GM12878 (cell line): ENCODE measurements at regions not wholly inside any gene's neighbourhood (a gene's known extent, or its start where the extent isn't known, plus 50 kb on each side); places are given as distances from the start of the nearest gene placed in this dataset.

Experiments used
- ATAC-seq: fragments of 200-7000 bp; cut with Tn5 transposase; 3 replicates; pipeline ENCODE4 v1.9.1; 2020; ENCODE audit warnings: mild to moderate bottlenecking, moderate library complexity
- BruUV-seq: library from RNA; stranded (reverse); fragments of 400-500 nt; replicated peaks from 2 replicates; lab custom pipeline; 2021; lab: Mats Ljungman, UMichigan
- CTCF ChIA-PET: fragments of 300-600 bp; sonication (Branson Sonifier 250); formaldehyde crosslinking; extraction: SDS; loops from one replicate; lab custom pipeline; 2021; ENCODE audit warnings: inconsistent platforms; lab: Yijun Ruan, JAX
- POLR2A ChIA-PET: fragments of 350-600 bp; formaldehyde crosslinking; extraction: SDS; loops from one replicate; lab custom pipeline; 2021; ENCODE audit warnings: inconsistent platforms; lab: Charles Lee
- RAD21 ChIA-PET: fragments of 300-600 bp; sonication (Branson Sonifier 250); formaldehyde crosslinking; loops from one replicate; lab custom pipeline; 2023; ENCODE audit warnings: antibody characterized with exemption; ENCODE audit not compliant: unreplicated experiment; lab: Charles Lee
- SMC1A ChIA-PET: fragments of 300-600 bp; sonication (Branson Sonifier 250); formaldehyde crosslinking; loops from one replicate; lab custom pipeline; 2023; ENCODE audit not compliant: unreplicated experiment, uncharacterized antibody; lab: Charles Lee
- DNase-seq: peaks from one replicate; pipeline ENCODE4 v3.0.0-alpha.2; 2011; ENCODE audit warnings: low read depth, low spot score
- FAIRE-seq: peaks from 3 replicates; lab custom pipeline; 2011; peaks lifted over from hg19 to GRCh38; lab: Jason Lieb, UNC
- H2AFZ ChIP-seq: 2 replicates; pipeline ENCODE4 v1.6.0; 2011; ENCODE audit warnings: low read depth, low read length, control low read depth; ENCODE audit not compliant: control insufficient read depth
- H3K27ac ChIP-seq: 2 replicates; pipeline ENCODE4 v1.5.1; 2011; ENCODE audit warnings: control low read depth; ENCODE audit not compliant: control insufficient read depth, insufficient read depth
- H3K27me3 ChIP-seq, 2 experiments: replicated peaks in 1 of 2; 2 replicates each; pipeline versions ENCODE4 v1.6.0 to v1.6.1; 2011; ENCODE audit warnings: low read length in 1 of 2; ENCODE audit not compliant: control insufficient read depth in 2 of 2, insufficient read depth in 2 of 2
- H3K36me3 ChIP-seq, 2 experiments: 2 replicates each; pipeline ENCODE4 v1.5.1; 2011; ENCODE audit warnings: low read length in 1 of 2; ENCODE audit not compliant: control insufficient read depth in 2 of 2, insufficient read depth in 2 of 2
- H3K4me1 ChIP-seq: 2 replicates; pipeline ENCODE4 v1.6.1; 2011; ENCODE audit warnings: mild to moderate bottlenecking, low read length, moderate library complexity, mixed read lengths; ENCODE audit not compliant: control insufficient read depth, insufficient read depth
- H3K4me2 ChIP-seq: 2 replicates; pipeline ENCODE4 v1.6.0; 2011; ENCODE audit warnings: control low read depth; ENCODE audit not compliant: control insufficient read depth, insufficient read depth
- H3K4me3 ChIP-seq: fragments of 200-600 bp; sonication (generic); 2 replicates; pipeline ENCODE4 v1.5.1; 2016
- H3K79me2 ChIP-seq: 2 replicates; pipeline ENCODE4 v1.6.0; 2011; ENCODE audit warnings: low read length; ENCODE audit not compliant: control insufficient read depth, insufficient read depth
- H3K9ac ChIP-seq: 2 replicates; pipeline ENCODE4 v1.8.0; 2011; ENCODE audit warnings: low read length, control low read depth, mixed read lengths; ENCODE audit not compliant: control insufficient read depth, insufficient read depth
- H3K9me3 ChIP-seq: replicated peaks from 3 replicates; pipeline ENCODE4 v1.5.1; 2011; ENCODE audit warnings: mild to moderate bottlenecking, low read length; ENCODE audit not compliant: control insufficient read depth, insufficient read depth
- H4K20me1 ChIP-seq: 2 replicates; pipeline ENCODE4 v1.6.0; 2011; ENCODE audit not compliant: control insufficient read depth, insufficient read depth
- BCL11A ChIP-seq: IDR thresholded peaks from 2 replicates; pipeline ENCODE4 v1.6.1; 2011; ENCODE audit warnings: low read depth, low read length
- BMI1 ChIP-seq: fragments of 450-650 bp; IDR thresholded peaks from 2 replicates; pipeline ENCODE4 v1.6.1; 2016; ENCODE audit warnings: mild to moderate bottlenecking, moderate library complexity, borderline replicate concordance
- IKZF1 ChIP-seq: fragments of 450-650 bp; conservative IDR thresholded peaks from 2 replicates; pipeline ENCODE4 v1.6.1; 2017; ENCODE audit warnings: antibody characterized with exemption, mild to moderate bottlenecking
- IKZF2 ChIP-seq, 2 experiments: fragments of 450-650 bp; IDR thresholded peaks; 2 replicates each; pipeline ENCODE4 v1.6.1; 2017; ENCODE audit warnings: mild to moderate bottlenecking in 2 of 2, moderate library complexity in 2 of 2
- MEF2B ChIP-seq: fragments of 450-650 bp; IDR thresholded peaks from 2 replicates; pipeline ENCODE4 v1.6.1; 2018; ENCODE audit warnings: mild to moderate bottlenecking, moderate library complexity; ENCODE audit not compliant: partially characterized antibody, poor library complexity, severe bottlenecking
- NR2F1 ChIP-seq: fragments of 450-650 bp; conservative IDR thresholded peaks from 2 replicates; pipeline ENCODE4 v1.6.1; 2017; ENCODE audit warnings: mild to moderate bottlenecking
- PAX5 ChIP-seq: IDR thresholded peaks from 2 replicates; pipeline ENCODE4 v1.6.1; 2011; ENCODE audit warnings: low read depth, low read length, borderline replicate concordance
- SMARCA5 ChIP-seq: fragments of 450-650 bp; IDR thresholded peaks from 2 replicates; pipeline ENCODE4 v1.6.1; 2017; ENCODE audit warnings: mild to moderate bottlenecking
- TBL1XR1 ChIP-seq: IDR thresholded peaks from 2 replicates; pipeline ENCODE4 v1.6.1; 2012; ENCODE audit warnings: low read depth, low read length, improper control_type of control experiment
- WRNIP1 ChIP-seq: IDR thresholded peaks from 2 replicates; pipeline ENCODE4 v1.6.1; 2011; ENCODE audit warnings: low read depth, low read length, improper control_type of control experiment, borderline replicate concordance
- WGBS: methylation state at CpG from one replicate; pipeline ENCODE4 v1.1.6; 2016; ENCODE audit warnings: low lambda C conversion rate; ENCODE audit not compliant: insufficient replicate concordance, insufficient coverage; ENCODE audit errors: missing lambda C conversion rate; 5-methylcytosine and 5-hydroxymethylcytosine counted together
- in situ Hi-C: fragments of 300-500 bp; cut with MboI; formaldehyde crosslinking; loops from 9 replicates; pipeline ENCODE4 v1.14.3; 2018; ENCODE audit warnings: mixed read lengths
- intact Hi-C: fragments of 100-400 bp; cut with micrococcal nuclease; formaldehyde crosslinking; loops from one replicate; pipeline ENCODE4 v1.14.2; 2022; ENCODE audit not compliant: unreplicated experiment
- TF ChIP-seq, protein P1 (sequence below): fragments of 450-650 bp; IDR thresholded peaks from 2 replicates; pipeline ENCODE4 v1.6.1; 2017; ENCODE audit warnings: mild to moderate bottlenecking, moderate library complexity
- TF ChIP-seq, protein P2 (sequence below): IDR thresholded peaks from 2 replicates; pipeline ENCODE4 v1.6.1; 2012; ENCODE audit warnings: low read length, inconsistent platforms
- TF ChIP-seq, protein P3 (sequence below): IDR thresholded peaks from 2 replicates; pipeline ENCODE4 v1.6.1; 2012; ENCODE audit warnings: improper control_type of control experiment, low read depth, low read length; ENCODE audit not compliant: insufficient replicate concordance

DNA sequence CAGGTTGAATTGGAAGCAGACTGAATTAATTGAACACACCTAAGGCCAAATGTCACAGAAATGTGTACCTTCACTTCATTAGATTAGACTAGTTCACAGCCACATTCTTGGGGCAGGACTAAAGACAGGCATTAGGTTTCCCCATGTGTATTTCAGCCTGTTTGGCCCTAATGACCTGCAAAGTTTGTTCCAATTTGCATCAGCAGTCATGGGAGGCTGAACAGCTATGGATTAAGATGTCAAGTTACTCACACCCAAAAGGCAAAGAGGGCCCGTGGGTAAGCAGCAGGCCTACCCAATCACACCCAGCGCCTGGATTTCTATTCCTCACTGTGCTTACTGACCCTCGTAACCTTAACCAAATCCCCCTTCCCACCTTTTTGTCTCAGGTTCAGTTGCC, 99.6 kb upstream of the RIOK3 start:
- RAD21 ChIA-PET = interaction anchor here (0.6 to 2.8 kb wide), 16 partner anchors 9 to 1604 kb away, joined by 3 to 18 read pairs (median 4); partner anchors contain the start of gene RIOK3
- DNase-seq (peak; percentile 56), FAIRE-seq (no peak)
- intact Hi-C loops = no loop called here
- no peak overlapping the region for H3K9ac ChIP-seq
- WGBS = 0% methylated on average over 3 of the region's 3 CpGs
- H2AFZ ChIP-seq = no peak overlapping the region
- no peaks in the 10 kb centered on the region; a peak in 1 of 4 replicates for H3K36me3 ChIP-seq
- no peak overlapping the region for H3K4me3 ChIP-seq
- TF ChIP-seq MEF2B = peak; percentile 35
- no peak for TF ChIP-seq IKZF2 (IDR thresholded peaks at IDR 0.05)
- TF ChIP-seq BCL11A = 0 out of 2 replicates have a peak, but pooled peaks have one; percentile 19
- TF ChIP-seq BMI1 = no peak
- TF ChIP-seq SMARCA5 = 0 out of 2 replicates have a peak, but pooled peaks have one; percentile 37
- TF ChIP-seq, protein P1, sequence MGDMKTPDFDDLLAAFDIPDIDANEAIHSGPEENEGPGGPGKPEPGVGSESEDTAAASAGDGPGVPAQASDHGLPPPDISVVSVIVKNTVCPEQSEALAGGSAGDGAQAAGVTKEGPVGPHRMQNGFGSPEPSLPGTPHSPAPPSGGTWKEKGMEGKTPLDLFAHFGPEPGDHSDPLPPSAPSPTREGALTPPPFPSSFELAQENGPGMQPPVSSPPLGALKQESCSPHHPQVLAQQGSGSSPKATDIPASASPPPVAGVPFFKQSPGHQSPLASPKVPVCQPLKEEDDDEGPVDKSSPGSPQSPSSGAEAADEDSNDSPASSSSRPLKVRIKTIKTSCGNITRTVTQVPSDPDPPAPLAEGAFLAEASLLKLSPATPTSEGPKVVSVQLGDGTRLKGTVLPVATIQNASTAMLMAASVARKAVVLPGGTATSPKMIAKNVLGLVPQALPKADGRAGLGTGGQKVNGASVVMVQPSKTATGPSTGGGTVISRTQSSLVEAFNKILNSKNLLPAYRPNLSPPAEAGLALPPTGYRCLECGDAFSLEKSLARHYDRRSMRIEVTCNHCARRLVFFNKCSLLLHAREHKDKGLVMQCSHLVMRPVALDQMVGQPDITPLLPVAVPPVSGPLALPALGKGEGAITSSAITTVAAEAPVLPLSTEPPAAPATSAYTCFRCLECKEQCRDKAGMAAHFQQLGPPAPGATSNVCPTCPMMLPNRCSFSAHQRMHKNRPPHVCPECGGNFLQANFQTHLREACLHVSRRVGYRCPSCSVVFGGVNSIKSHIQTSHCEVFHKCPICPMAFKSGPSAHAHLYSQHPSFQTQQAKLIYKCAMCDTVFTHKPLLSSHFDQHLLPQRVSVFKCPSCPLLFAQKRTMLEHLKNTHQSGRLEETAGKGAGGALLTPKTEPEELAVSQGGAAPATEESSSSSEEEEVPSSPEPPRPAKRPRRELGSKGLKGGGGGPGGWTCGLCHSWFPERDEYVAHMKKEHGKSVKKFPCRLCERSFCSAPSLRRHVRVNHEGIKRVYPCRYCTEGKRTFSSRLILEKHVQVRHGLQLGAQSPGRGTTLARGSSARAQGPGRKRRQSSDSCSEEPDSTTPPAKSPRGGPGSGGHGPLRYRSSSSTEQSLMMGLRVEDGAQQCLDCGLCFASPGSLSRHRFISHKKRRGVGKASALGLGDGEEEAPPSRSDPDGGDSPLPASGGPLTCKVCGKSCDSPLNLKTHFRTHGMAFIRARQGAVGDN = peak; percentile 62
- TF ChIP-seq, protein P2, sequence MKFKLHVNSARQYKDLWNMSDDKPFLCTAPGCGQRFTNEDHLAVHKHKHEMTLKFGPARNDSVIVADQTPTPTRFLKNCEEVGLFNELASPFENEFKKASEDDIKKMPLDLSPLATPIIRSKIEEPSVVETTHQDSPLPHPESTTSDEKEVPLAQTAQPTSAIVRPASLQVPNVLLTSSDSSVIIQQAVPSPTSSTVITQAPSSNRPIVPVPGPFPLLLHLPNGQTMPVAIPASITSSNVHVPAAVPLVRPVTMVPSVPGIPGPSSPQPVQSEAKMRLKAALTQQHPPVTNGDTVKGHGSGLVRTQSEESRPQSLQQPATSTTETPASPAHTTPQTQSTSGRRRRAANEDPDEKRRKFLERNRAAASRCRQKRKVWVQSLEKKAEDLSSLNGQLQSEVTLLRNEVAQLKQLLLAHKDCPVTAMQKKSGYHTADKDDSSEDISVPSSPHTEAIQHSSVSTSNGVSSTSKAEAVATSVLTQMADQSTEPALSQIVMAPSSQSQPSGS = peak; percentile 15; the same call in 1 of the 2 replicates
- TF ChIP-seq, protein P3, sequence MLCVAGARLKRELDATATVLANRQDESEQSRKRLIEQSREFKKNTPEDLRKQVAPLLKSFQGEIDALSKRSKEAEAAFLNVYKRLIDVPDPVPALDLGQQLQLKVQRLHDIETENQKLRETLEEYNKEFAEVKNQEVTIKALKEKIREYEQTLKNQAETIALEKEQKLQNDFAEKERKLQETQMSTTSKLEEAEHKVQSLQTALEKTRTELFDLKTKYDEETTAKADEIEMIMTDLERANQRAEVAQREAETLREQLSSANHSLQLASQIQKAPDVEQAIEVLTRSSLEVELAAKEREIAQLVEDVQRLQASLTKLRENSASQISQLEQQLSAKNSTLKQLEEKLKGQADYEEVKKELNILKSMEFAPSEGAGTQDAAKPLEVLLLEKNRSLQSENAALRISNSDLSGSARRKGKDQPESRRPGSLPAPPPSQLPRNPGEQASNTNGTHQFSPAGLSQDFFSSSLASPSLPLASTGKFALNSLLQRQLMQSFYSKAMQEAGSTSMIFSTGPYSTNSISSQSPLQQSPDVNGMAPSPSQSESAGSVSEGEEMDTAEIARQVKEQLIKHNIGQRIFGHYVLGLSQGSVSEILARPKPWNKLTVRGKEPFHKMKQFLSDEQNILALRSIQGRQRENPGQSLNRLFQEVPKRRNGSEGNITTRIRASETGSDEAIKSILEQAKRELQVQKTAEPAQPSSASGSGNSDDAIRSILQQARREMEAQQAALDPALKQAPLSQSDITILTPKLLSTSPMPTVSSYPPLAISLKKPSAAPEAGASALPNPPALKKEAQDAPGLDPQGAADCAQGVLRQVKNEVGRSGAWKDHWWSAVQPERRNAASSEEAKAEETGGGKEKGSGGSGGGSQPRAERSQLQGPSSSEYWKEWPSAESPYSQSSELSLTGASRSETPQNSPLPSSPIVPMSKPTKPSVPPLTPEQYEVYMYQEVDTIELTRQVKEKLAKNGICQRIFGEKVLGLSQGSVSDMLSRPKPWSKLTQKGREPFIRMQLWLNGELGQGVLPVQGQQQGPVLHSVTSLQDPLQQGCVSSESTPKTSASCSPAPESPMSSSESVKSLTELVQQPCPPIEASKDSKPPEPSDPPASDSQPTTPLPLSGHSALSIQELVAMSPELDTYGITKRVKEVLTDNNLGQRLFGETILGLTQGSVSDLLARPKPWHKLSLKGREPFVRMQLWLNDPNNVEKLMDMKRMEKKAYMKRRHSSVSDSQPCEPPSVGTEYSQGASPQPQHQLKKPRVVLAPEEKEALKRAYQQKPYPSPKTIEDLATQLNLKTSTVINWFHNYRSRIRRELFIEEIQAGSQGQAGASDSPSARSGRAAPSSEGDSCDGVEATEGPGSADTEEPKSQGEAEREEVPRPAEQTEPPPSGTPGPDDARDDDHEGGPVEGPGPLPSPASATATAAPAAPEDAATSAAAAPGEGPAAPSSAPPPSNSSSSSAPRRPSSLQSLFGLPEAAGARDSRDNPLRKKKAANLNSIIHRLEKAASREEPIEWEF = no peak
- 0 out of 2 replicates have a peak, but pooled peaks have one; percentile 5 for TF ChIP-seq IKZF1
- TF ChIP-seq PAX5 = peak; percentile 95
- no peak for TF ChIP-seq WRNIP1
- TF ChIP-seq TBL1XR1 = peak; percentile 61; the same call in 1 of the 2 replicates
- TF ChIP-seq NR2F1 = peak; percentile 66; the same call in 1 of the 2 replicates
- TF ChIP-seq, all 136 proteins: peak for 9
- BruUV-seq = no TSS peak
- H3K4me2 ChIP-seq = no peak overlapping the region
- H3K4me1 ChIP-seq = peaks cover 18% of the 10 kb centered on the region
- POLR2A ChIA-PET = interaction anchor here (0.5 to 2.0 kb wide), 6 partner anchors 23 to 220 kb away, joined by 3 to 9 read pairs (median 4); no protein-coding TSS in a partner anchor
- H4K20me1 ChIP-seq = no peaks in the 10 kb centered on the region
- H3K9me3 ChIP-seq = peaks cover 2% of the 10 kb centered on the region; the same call in 2 of the 3 replicates
- in situ Hi-C loops = no loop called here
- ATAC-seq = peak; percentile 76
- no peaks in the 10 kb centered on the region for H3K27me3 ChIP-seq
- no peak overlapping the region for H3K27ac ChIP-seq
- SMC1A ChIA-PET = interaction anchor here (0.6 to 2.6 kb wide), 11 partner anchors 12 to 222 kb away, joined by 3 to 21 read pairs (median 4); no protein-coding TSS in a partner anchor
- H3K79me2 ChIP-seq = peaks cover 1% of the 10 kb centered on the region
- CTCF ChIA-PET = interaction anchor here (0.7 to 2.7 kb wide), 6 partner anchors 58 to 555 kb away, joined by 3 to 8 read pairs (median 6); no protein-coding TSS in a partner anchor
